Testis (tissue), 2 donors: ENCODE measurements at regions not wholly inside any gene's neighbourhood (a gene's known extent, or its start where the extent isn't known, plus 50 kb on each side); places are given as distances from the start of the nearest gene placed in this dataset.

Experiments
- POLR2A ChIP-seq: fragments of 450-650 bp; IDR thresholded peaks from one replicate; pipeline ENCODE4 v1.6.1; 2017; ENCODE audit warnings: antibody characterized with exemption, mild to moderate bottlenecking, moderate library complexity
- TF ChIP-seq, protein P1 (sequence below), 3 experiments: fragments of 450-650 bp in 2 of 3; fragments of 200-600 bp in 1 of 3; sonication (generic) in 1 of 3; IDR thresholded peaks; one replicate each; pipeline ENCODE4 v1.5.1; 2016 to 2019; ENCODE audit warnings: antibody characterized with exemption in 3 of 3, mild to moderate bottlenecking in 2 of 3, moderate library complexity in 1 of 3

DNA sequence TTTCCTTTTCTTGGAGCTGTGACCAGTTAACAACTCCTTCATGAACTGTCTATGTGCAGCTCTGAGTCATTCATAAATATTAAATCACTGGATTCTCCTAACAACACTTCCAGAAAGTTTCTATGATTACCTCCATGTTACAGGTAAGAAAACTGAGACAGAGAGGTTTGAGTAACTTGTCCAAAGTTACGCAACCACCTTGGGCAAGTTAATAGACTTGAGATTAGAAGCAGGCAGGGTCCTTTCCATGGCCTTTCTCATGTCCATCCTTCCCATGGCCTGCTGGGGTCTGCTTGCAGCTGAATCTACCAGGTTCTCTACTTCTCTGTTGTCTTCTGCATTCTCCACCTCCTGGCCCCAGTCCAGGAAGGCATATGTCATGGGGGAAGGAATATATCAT is 648.8 kb upstream of the MKI67 start:
- TF ChIP-seq, protein P1, sequence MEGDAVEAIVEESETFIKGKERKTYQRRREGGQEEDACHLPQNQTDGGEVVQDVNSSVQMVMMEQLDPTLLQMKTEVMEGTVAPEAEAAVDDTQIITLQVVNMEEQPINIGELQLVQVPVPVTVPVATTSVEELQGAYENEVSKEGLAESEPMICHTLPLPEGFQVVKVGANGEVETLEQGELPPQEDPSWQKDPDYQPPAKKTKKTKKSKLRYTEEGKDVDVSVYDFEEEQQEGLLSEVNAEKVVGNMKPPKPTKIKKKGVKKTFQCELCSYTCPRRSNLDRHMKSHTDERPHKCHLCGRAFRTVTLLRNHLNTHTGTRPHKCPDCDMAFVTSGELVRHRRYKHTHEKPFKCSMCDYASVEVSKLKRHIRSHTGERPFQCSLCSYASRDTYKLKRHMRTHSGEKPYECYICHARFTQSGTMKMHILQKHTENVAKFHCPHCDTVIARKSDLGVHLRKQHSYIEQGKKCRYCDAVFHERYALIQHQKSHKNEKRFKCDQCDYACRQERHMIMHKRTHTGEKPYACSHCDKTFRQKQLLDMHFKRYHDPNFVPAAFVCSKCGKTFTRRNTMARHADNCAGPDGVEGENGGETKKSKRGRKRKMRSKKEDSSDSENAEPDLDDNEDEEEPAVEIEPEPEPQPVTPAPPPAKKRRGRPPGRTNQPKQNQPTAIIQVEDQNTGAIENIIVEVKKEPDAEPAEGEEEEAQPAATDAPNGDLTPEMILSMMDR (IDR thresholded peaks at IDR 0.05) = no peak
- no peak for TF ChIP-seq POLR2A
